Hematopoietic multipotent progenitor cell treated with erythropoietin and hydrocortisone succinate and interleukin-3 and kit ligand, for 8 days (in vitro differentiated cells): ENCODE measurements at regions not wholly inside any gene's neighbourhood (a gene's known extent, or its start where the extent isn't known, plus 50 kb on each side); places are given as distances from the start of the nearest gene placed in this dataset.

Experiments
- DNase-seq: peaks from one replicate; pipeline ENCODE4 v3.0.0-alpha.2; 2015

- no peak for DNase-seq
Observed at GRCh38 chr9:105828171-105828570, 133.8 kb downstream of the TMEM38B start.

- no peak for DNase-seq
Observed at GRCh38 chr9:105828596-105829213, 134.4 kb downstream of the TMEM38B start.

- DNase-seq: no peak
Observed at GRCh38 chr9:105830461-105830860, 136.1 kb downstream of the TMEM38B start.

- no peak for DNase-seq
Observed at GRCh38 chr9:105832096-105832710, 137.9 kb downstream of the TMEM38B start.

- no peak for DNase-seq
Observed at GRCh38 chr9:105833271-105833975, 139.1 kb downstream of the TMEM38B start.

- no peak for DNase-seq
Observed at GRCh38 chr9:105834404-105834803, 140.1 kb downstream of the TMEM38B start.

GRCh38 chr9:105835721-105836120, 141.4 kb downstream of the TMEM38B start:
- no peak for DNase-seq

GRCh38 chr9:105836936-105837660, 142.8 kb downstream of the TMEM38B start:
- no peak for DNase-seq

GRCh38 chr9:105841562-105841961, 147.2 kb downstream of the TMEM38B start:
- no peak for DNase-seq

- DNase-seq: peak; percentile 48
Observed at GRCh38 chr9:105842023-105842644, 147.8 kb downstream of the TMEM38B start.

GRCh38 chr9:105846825-105847224, 152.5 kb downstream of the TMEM38B start:
- DNase-seq: no peak

- DNase-seq: no peak
Observed at GRCh38 chr9:105850852-105851500, 156.6 kb downstream of the TMEM38B start.

- no peak for DNase-seq
Observed at GRCh38 chr9:105854026-105854782, 159.9 kb downstream of the TMEM38B start.

GRCh38 chr9:105854783-105855724, 160.7 kb downstream of the TMEM38B start:
- DNase-seq: no peak

- DNase-seq: no peak
Observed at GRCh38 chr9:105855987-105856386, 161.6 kb downstream of the TMEM38B start.

GRCh38 chr9:105858006-105858690, 163.8 kb downstream of the TMEM38B start:
- DNase-seq: no peak

- no peak for DNase-seq
Observed at GRCh38 chr9:105858877-105859276, 164.5 kb downstream of the TMEM38B start.

- no peak for DNase-seq
Observed at GRCh38 chr9:105859428-105860091, 165.2 kb downstream of the TMEM38B start.

- no peak for DNase-seq
Observed at GRCh38 chr9:105860516-105860915, 166.2 kb downstream of the TMEM38B start.
